LoVo (cell line): ENCODE measurements at regions not wholly inside any gene's neighbourhood (a gene's known extent, or its start where the extent isn't known, plus 50 kb on each side); places are given as distances from the start of the nearest gene placed in this dataset.
"Not testable (repeated sequence)": the region's sequence is repeated elsewhere in the genome, so short reads cannot be mapped to it uniquely, and the experiment has no call there.

Experiments
- DNase-seq: peaks from one replicate; pipeline ENCODE4 v3.0.0-alpha.2; 2016; ENCODE audit warnings: low spot score

DNA sequence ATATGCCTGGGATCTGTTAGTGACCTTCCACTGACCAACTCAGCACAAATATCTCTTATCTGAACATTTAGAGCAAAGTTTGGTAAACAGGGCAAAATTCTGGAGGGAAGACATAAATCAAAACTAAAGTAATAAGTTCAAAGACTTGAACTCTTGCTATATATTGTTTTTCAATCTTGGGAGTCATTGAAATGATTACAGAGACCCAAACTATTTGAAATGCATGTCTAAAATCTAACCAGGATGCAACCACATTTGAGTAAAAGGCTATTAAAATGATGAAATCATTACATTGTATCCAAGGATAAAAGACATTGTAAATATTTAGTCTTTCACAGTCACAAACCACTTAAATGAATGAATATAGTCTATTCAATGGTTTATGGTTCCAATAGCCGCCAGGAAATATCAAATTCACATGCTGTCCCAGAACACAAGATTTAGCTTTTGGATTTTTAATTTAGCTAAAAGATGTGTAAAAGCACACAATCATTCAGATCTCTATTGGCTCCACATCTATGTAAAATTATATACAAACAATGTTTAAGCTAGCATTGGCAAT is 256.6 kb upstream of the EPHA7 start:
- DNase-seq = no peak

DNA sequence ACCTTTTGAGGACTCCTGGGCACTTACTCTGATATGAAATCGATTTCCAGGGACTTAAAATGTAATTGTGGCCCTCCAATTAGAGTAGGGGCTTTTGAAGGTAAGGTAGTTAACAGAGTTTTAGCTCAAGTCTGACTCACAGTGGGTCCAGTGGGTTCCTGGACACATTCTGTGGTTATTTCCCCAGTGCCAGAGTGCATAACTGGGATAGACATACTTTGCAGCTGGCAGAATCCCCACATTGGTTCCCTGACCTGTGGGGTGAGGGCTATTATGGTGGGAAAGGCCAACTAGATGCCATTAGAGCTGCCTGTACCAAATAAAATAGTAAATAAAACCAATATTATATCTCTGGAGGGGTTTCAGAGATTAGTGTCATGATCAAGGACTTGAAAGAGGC is 243.8 kb upstream of the EPHA7 start:
- DNase-seq = no peak

DNA sequence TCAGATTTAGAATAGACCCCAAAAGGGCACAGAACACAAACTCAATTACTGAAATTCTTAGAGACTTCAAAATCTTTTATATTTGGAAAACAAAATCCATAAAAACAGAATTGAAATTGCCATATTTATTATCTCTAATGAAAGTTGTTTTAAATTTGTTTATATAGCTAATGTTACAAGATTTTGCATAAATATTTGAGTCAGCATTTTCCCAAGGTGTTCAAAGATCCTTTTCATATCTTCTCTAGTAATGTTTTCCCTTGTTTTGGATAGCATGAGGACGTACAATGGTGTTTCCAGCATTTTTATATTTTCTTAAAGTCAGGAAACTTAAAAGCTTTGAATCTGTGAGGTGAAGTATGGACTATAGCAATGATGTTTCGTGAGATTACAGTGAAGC is 235.2 kb upstream of the EPHA7 start:
- DNase-seq = no peak

DNA sequence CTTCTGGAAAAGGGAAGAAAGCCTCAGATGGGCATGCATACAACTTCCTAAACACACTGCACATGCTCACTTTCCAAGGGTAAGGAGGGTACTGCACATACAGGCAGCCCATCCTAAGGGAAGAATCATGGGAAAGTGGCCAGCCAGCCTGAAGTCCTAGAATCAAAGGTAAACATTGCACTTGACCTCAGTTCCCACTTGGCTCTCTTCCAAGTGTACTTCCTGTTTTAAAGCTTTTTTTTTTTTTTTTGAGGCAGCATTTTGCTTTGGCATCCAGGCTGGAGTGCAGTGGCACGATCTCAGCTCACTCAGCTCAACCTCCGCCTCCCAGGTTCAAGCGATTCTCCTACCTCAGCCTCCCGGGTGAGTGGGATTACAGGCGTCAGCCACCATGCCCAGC is 225.3 kb upstream of the EPHA7 start:
- peak; percentile 51 for DNase-seq

GRCh38 chr6:93639126-93639525 is 219.8 kb upstream of the EPHA7 start:
- no peak for DNase-seq

DNA sequence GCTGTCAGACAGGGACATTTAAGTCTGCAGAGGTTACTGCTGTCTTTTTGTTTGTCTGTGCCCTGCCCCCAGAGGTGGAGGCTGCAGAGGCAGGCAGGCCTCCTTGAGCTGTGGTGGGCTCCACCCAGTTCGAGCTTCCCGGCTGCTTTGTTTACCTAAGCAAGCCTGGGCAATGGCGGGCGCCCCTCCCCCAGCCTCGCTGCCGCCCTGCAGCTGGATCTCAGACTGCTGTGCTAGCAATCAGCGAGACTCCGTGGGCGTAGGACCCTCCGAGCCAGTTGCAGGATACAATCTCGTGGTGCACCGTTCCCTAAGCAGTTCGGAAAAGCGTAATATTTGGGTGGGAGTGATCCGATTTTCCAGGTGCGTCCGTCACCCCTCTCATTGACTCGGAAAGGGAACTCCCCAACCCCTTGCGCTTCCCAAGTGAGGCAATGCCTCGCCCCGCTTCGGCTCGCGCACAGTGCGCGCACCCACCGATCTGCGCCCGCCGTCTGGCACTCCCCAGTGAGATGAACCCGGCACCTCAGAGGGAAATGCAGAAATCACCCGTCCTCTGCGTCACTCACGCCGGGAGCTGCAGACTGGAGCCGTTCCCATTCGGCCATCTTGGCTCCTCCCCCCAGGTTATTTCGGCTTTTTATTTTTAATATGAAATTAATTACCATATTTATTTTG is 217.8 kb upstream of the EPHA7 start:
- DNase-seq = not testable (repeated sequence)

DNA sequence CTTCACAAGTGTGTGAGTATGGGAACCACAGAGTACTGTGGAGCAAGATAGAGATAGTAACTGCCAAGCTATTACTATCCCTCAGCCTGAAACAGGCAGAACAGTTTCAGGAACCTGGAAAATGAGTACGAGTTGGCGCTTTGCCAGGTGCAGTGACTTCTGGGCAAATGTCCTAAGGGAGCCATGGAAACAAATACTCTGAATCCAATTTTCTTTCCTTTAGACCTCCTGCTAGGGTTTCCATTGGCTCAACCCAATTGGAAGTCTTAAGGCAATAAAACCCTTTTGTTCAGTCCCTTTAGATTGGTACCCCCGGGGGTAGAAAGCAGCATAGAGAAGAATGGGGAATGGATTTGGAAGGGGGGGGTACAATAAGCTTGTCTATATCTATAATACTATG is 205.0 kb upstream of the EPHA7 start:
- DNase-seq = no peak

DNA sequence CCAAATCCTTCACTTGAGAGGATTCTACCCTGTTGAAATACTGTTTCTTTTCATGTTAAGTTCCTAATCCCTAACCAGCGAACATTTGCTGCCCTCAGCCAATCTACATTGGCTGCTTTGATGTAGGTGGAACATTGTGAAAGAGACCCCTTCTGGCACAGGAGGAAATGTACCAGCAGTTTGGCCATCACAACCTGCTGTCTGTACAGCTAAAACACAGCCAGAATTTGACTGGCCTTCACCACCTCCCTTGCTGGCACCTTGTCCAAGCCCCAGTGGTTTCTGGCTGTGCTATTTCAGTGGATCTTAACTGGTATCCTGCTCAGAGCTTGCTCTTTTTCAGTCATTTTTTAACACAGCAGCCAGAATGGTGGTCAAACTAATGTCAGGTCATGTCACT is 202.1 kb upstream of the EPHA7 start:
- DNase-seq = no peak

DNA sequence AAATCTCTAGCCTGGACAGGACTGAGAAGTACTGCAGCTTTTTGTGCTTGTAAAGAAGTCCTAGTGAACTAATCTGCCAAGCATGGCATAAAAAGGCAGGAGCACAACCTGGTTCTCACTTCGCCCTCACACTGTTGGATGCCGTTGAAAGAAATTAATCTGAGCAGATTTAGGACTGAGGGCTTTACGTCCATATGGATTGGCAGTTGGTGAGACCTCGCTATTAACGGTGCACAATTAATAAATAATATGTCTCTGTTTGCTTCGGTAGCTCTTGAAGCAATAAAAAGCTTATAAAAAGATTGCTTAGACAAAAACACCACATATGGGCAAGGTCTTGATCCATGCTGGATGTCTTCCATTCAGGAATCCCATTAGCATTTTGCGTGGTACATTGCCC is 185.6 kb upstream of the EPHA7 start:
- no peak for DNase-seq

GRCh38 chr6:93592417-93592816 is 173.1 kb upstream of the EPHA7 start:
- no peak for DNase-seq

- no peak for DNase-seq
These were observed 166.9 kb upstream of the EPHA7 start for GRCh38 chr6:93586306-93586705.

DNA sequence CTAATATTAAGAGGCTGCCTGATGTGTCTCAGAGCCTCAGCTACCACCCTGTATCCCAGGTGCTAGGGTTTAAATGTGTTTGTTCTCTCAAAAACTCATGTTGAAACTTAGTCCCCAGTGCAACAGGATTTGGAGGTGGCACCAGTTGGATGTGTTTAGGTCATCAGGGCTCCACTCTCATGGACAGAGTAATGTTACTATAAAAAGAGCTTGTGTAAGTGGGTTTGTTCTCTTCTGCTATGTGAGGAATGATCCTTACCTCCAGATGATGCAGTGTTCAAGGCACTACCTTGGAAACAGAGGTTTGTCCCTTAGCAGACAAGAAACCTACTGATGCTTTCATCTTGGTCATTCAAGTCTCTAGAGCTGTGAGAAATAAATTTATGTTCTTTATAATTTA is 164.9 kb upstream of the EPHA7 start:
- DNase-seq = no peak

- DNase-seq = no peak
These were observed 162.0 kb upstream of the EPHA7 start for GRCh38 chr6:93581371-93581770.

DNA sequence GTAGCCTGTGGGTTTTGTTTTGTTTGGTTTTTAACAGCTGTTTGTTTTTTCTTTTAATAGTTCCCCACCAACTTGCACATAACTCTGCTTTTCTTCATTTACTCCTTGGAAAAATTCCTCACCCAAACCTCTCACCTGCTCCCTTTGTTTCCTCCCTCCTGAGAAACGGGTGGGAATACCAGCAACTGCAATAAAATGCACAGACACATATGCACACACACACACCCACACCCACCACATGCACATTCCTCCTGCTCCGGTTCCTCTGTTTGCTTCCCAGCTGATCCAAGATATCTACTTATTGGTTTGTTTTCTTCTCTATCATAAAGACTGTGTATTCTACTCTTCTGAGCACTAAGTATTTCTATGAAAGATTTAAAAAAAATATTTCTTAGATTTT is 161.1 kb upstream of the EPHA7 start:
- DNase-seq = no peak

DNA sequence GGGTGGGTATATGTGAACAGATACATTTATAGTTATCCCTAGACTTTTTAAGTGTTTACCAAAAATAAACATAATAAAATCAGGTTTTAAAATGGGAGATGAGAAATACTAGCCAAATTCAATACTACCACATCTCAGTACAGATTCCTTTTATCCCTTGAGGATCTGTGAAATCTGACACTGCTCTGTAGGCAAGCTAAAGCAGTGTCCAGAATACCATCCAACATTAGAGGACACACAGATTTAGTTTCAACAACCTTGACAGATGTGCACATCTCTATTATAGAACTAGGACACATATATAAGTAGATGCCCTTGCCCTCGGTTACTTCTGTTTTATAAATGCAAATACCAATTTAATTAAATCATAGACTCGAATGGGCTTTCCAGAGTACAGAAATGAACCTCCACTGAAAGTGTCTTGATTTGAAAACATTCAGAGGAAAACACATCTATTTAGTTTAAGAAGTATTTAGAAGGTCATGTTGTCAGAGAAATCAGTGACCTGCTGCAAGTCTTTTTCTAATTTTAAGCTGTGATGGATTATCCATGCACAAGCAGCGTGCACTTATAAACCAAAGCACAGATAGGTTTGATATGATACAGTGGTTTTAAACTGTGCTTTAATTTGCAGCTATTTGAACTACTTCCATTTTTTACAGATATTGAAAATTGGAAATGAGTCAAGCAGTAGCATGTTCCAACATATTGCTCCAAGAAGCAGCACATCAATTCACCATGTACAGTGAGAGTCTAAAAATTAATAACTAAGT is 156.3 kb upstream of the EPHA7 start:
- DNase-seq = no peak

- DNase-seq = no peak
These were observed 154.9 kb upstream of the EPHA7 start for GRCh38 chr6:93574299-93574698.

GRCh38 chr6:93571346-93571745 is 152.0 kb upstream of the EPHA7 start:
- DNase-seq = no peak

DNA sequence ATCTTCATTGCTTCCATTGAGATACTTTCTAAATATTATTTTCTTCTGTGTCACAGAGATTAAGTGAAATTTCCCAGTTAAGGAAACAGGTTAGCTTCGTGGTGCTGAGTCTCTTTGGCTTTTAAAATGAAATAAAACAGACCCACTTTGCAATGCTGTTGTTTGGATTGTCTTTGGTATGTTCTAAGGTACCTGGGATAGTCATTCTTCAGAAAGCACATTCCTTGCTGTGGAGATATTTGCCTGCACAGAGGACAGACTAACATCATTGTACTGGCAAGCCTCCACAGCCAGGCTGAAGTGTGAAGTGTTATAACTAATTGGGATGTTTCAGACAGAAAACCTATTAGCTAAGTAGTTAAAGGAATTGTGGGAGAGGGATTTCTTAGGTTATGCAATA is 148.8 kb upstream of the EPHA7 start:
- DNase-seq = no peak

DNA sequence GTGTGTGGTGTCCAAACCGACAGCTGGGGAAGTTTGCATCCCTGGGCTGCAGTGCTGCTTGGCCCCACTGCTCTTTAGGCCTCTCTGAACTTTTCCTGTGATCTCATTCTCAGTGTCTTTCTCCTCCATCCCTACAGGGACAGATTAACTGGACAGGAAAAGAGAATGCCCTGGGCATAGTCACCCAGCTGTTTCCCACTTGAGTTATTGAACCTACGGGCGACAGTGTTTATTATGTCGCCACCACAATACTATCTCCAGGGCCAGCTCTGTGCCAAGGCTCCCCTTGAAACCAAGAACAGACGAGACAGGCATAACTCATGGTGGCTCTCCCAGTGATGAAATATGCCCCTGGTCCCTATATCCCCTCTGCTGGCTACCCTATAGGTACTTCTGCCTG is 147.8 kb upstream of the EPHA7 start:
- no peak for DNase-seq

DNA sequence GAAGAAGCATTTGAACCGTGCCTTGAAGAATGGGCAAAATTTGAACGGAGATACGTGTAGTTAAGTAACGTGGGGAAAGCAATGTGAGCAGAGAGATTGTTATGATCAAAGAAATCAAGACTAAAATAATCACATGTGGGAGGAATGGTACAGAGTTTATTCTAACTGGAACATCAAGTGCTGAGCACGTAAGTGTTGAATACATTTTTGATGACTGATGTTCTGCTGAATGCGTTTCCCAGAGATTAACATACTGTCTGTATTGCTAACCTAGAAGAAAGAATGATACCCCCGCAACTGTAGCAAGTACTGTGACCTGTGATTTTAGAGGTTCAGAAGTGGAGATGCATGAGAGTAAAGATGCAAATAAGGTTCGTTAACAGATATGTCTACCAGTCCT is 146.9 kb upstream of the EPHA7 start:
- no peak for DNase-seq

DNA sequence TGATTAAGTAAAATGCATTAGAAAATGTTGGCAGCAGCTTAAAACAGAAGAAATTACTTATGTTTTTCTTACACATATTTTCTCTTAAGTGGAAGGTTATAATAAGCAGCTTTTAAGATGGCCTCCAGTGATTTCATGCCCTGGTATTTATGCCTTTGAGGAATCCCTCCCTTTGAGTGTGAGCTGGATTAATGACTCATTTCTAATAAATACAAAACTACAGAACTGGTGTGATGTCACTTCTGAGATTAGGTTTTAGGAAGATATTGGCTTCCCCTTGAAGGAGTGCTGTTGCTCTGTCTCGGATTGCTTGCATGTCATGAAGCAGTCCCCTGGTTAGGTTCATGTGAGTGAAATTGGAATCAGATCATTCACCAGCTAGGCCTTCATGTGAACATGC is 143.2 kb upstream of the EPHA7 start:
- no peak for DNase-seq

- no peak for DNase-seq
These were observed 135.9 kb upstream of the EPHA7 start for GRCh38 chr6:93555292-93555691.

GRCh38 chr6:93554018-93554417 is 134.7 kb upstream of the EPHA7 start:
- DNase-seq = no peak
